Retina (tissue), 1 donor: ENCODE measurements at regions not wholly inside any gene's neighbourhood (a gene's known extent, or its start where the extent isn't known, plus 50 kb on each side); places are given as distances from the start of the nearest gene placed in this dataset.
A peak's percentile ranks its signal among the peaks of the same experiment; 100 is the strongest.
"Not testable (repeated sequence)": the region's sequence is repeated elsewhere in the genome, so short reads cannot be mapped to it uniquely, and the experiment has no call there.

Experiments
- DNase-seq: peaks from one replicate; pipeline ENCODE4 v3.0.0-alpha.2; 2016

DNA sequence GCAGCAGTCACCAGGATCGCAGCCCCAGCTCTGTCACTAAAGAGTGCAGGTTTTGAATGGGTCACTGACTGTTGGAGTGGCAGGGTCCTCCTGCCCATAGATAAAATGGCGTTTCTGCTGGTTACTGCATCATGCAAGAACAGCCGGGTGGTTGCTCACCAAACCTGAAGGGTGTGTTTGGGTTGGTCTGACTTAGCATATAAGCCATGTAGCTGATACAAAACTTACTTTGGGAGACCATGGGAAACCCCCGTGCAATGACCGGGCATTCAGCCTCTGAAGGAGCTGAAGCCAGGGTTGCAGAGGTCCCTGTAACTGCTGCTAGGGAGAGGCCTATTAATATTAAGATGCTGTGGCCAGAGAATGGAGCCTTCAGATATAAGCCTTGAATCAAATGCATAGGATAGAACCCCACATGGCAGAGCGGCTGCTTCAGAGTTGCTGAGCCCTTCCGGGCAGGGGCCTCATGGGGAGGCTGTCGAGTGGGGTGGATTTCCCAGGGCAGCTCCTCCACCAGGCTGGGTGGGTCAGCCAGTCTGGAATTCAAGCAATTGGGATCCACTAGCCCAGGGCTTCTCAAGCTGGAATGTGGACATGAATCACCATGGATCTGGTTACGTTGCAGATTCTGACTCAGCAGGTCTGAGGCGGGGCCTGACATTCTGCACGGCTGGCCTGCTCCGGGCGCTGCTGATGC lies 70.9 kb upstream of the CTBP2 start:
- peak; percentile 41 for DNase-seq

- no peak for DNase-seq
Measured at GRCh38 chr10:125230251-125230650, 69.9 kb upstream of the CTBP2 start.

DNA sequence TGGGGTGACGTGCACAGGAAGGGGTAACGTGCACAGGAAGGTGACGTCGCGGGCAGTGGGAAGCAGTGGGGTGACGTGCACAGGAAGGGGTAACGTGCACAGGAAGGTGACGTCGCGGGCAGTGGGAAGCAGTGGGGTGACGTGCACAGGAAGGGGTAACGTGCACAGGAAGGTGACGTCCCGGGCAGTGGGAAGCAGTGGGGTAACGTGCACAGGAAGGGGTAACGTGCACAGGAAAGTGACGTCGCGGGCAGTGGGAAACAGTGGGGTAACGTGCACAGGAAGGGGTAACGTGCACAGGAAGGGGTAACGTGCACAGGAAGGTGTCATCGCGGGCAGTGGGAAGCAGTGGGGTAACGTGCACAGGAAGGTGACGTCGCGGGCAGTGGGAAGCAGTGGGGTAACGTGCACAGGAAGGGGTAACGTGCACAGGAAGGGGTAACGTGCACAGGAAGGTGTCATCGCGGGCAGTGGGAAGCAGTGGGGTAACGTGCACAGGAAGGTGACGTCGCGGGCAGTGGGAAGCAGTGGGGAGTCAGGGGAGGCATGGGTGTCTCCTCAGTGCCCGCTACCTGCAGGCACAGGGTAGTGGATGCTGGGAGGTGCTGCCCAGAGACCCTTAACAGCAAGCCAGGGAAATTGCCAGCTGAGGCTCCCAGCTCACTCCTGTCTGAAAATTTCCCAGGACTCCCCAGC lies 68.0 kb upstream of the CTBP2 start:
- DNase-seq: not testable (repeated sequence)

GRCh38 chr10:125227546-125227945 lies 67.2 kb upstream of the CTBP2 start:
- no peak for DNase-seq

DNA sequence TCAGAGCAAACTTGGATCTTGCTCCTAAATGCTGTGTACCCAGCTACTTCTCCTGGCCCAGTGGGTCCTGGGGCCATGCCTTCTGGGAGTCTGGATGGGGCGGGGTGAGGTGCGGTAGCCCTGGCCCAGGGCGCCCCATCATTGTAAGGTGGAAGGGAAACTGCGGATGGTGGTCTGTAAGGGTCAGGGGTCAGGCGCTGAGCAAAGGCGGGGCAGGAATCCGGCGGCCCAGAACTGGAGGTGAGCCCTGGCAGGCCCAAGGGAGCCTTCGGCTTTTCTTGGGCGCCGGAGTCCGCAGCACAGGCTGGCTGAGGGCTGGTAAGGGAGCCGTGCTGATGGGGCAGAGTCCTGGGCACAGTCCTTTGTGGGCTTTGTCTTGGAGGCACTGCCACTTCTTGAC lies 66.5 kb upstream of the CTBP2 start:
- DNase-seq: no peak

- peak; percentile 29 for DNase-seq
Measured at GRCh38 chr10:125226005-125226404, 65.6 kb upstream of the CTBP2 start.

DNA sequence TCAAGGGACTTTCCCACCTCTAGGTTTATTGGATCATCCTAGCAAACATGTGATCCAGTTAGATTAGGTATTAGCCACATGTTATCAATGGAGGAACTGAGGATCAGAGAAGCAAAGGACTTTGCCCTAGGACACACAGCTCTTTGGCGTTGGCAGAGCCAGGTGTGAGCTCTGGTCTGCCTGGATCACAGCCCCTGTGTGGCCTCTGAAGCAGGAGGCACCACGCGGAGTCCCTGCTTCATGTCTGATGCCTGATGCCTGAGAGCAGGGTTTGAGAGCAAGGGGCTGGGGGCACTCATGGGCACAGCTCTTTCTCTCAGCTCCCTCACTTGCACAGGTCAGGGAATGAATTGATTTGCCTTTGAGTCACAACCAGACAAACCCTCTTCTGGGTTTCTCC lies 64.7 kb upstream of the CTBP2 start:
- no peak for DNase-seq

GRCh38 chr10:125222515-125223308 lies 62.3 kb upstream of the CTBP2 start:
- DNase-seq: no peak

DNA sequence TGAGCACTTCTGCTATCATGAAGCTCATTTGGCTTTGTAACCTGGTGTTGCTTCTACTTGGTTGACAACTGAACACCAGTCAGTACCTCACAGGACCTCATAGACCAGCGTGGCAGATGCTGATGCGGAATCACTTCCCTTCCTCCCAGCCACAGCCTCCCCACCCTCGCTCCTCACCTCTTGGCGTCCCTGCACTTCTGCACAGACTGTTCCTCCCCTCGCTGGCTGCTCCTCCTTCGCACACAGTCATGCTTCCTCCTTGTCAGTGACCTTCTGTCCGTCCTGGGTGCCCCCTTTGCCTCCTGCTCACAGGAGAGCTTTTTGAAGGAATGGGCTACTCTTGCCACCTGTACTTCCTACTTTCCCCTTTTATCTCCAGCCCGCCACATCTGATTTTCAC lies 61.4 kb upstream of the CTBP2 start:
- no peak for DNase-seq

- no peak for DNase-seq
Measured at GRCh38 chr10:125219776-125220175, 59.4 kb upstream of the CTBP2 start.

GRCh38 chr10:125218967-125219366 lies 58.6 kb upstream of the CTBP2 start:
- DNase-seq: no peak

DNA sequence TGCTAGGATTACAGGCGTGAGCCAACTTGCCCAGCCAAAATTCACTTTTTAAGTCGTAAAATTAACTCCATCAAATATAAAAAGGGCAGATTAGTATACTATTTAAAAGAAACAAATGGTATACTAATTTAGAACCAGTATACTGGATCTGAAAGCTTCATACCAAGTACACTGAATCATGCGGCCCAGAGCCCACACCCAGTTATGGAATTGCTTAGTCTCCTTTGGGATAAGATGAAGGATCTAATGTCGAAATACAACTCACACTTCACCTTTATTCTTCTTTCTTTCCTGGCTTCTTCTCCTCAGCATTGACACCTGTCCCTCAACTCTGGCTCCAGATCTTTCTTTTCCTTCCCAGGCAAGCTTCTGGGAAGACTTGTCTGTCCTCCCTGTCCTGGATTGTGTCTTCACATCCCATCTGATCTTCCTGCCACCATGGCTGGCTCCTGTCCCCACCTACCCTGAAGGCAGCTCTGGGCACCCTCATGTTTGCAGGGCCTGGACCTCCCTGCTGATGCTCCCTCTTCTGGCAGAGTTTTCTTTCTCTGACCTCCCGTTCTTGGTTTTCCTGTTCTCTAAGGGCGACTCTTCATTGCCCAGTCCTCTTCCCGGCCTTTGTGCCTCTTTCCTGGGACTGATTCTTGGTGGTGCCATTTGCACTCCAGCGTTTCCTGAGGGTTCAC lies 57.8 kb upstream of the CTBP2 start:
- no peak for DNase-seq

- DNase-seq: no peak
Measured at GRCh38 chr10:125216861-125217260, 56.5 kb upstream of the CTBP2 start.

- DNase-seq: no peak
Measured at GRCh38 chr10:125216309-125216708, 55.9 kb upstream of the CTBP2 start.

DNA sequence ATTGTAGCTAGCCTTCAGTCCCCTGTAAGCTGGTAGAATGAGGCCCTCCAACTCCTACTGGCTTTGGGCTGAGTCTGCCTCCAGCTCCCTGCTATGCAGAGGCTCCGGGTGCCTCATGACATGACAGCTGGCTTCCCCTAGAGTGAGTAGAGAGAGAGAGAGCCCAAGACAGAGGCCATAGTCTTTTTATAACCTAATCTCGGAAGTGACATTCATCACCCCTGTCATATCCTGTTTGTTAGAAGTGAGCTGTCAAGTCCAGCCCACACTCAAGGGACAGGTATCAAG lies 53.9 kb upstream of the CTBP2 start:
- no peak for DNase-seq

GRCh38 chr10:125213541-125214282 lies 53.3 kb upstream of the CTBP2 start:
- DNase-seq: no peak

- no peak for DNase-seq
Measured at GRCh38 chr10:125212150-125212809, 51.9 kb upstream of the CTBP2 start.
